OCI-LY7 (cell line): ENCODE measurements at regions not wholly inside any gene's neighbourhood (a gene's known extent, or its start where the extent isn't known, plus 50 kb on each side); places are given as distances from the start of the nearest gene placed in this dataset.

Experiments used
- BruUV-seq: library from RNA; stranded (reverse); fragments of 400-500 nt; replicated peaks from 2 replicates; lab custom pipeline; 2021; lab: Mats Ljungman, UMichigan
- CTCF ChIA-PET: fragments of 300-600 bp; sonication (Branson Sonifier 250); formaldehyde crosslinking; loops from one replicate; lab custom pipeline; 2022; ENCODE audit warnings: antibody characterized with exemption; ENCODE audit not compliant: unreplicated experiment; lab: Charles Lee
- POLR2A ChIA-PET: fragments of 300-600 bp; sonication (Branson Sonifier 250); formaldehyde crosslinking; loops from one replicate; lab custom pipeline; 2022; ENCODE audit warnings: antibody characterized with exemption; lab: Charles Lee
- DNase-seq: peaks from one replicate; pipeline ENCODE4 v3.0.0-alpha.2; 2015; ENCODE audit warnings: low spot score
- H2AFZ ChIP-seq: fragments of 200-600 bp; sonication (generic), shearing (Covaris generic); 2 replicates; pipeline ENCODE4 v1.6.1; 2014; ENCODE audit warnings: mild to moderate bottlenecking, antibody characterized with exemption, low read length, moderate library complexity
- H3K27ac ChIP-seq: fragments of 200-600 bp; sonication (generic); 2 replicates; pipeline ENCODE4 v1.5.1; 2014; ENCODE audit warnings: mixed run types, low read depth, mild to moderate bottlenecking, moderate library complexity, low read length, inconsistent platforms; ENCODE audit not compliant: poor library complexity, severe bottlenecking
- H3K36me3 ChIP-seq: fragments of 200-600 bp; sonication (generic); 2 replicates; pipeline ENCODE4 v1.6.1; 2014; ENCODE audit warnings: mild to moderate bottlenecking, antibody characterized with exemption, low read length, moderate library complexity, mixed read lengths; ENCODE audit not compliant: insufficient read depth
- H3K4me1 ChIP-seq: fragments of 200-600 bp; sonication (generic); 2 replicates; pipeline ENCODE4 v1.5.1; 2014; ENCODE audit warnings: mild to moderate bottlenecking, low read length; ENCODE audit not compliant: insufficient read depth, poor library complexity, severe bottlenecking
- H3K4me2 ChIP-seq: fragments of 200-600 bp; sonication (generic); 2 replicates; pipeline ENCODE4 v1.6.1; 2014; ENCODE audit warnings: mild to moderate bottlenecking, low read length
- H3K4me3 ChIP-seq: fragments of 200-600 bp; sonication (generic); 2 replicates; pipeline ENCODE4 v1.5.1; 2014; ENCODE audit warnings: mild to moderate bottlenecking, low read depth, low read length; ENCODE audit not compliant: poor library complexity, severe bottlenecking
- H3K79me2 ChIP-seq: fragments of 200-600 bp; sonication (generic); 2 replicates; pipeline ENCODE4 v1.6.1; 2016; ENCODE audit warnings: low read depth, mild to moderate bottlenecking, low read length, moderate library complexity, mixed read lengths; ENCODE audit not compliant: insufficient read depth
- H3K9me2 ChIP-seq: fragments of 200-600 bp; sonication (generic); 2 replicates; pipeline ENCODE4 v1.6.1; 2016; ENCODE audit warnings: mild to moderate bottlenecking, low read length, mixed read lengths; ENCODE audit not compliant: insufficient read depth
- H3K9me3 ChIP-seq: fragments of 200-600 bp; sonication (generic); 2 replicates; pipeline ENCODE4 v1.6.1; 2014; ENCODE audit warnings: mild to moderate bottlenecking, mixed run types, low read length, mixed read lengths
- H4K20me1 ChIP-seq: fragments of 200-600 bp; sonication (generic); 2 replicates; pipeline ENCODE4 v1.6.1; 2014; ENCODE audit warnings: mild to moderate bottlenecking, antibody characterized with exemption, low read length, moderate library complexity, mixed read lengths; ENCODE audit not compliant: insufficient read depth
- EZH2phosphoT487 ChIP-seq: fragments of 200-600 bp; sonication (generic); IDR thresholded peaks from 2 replicates; pipeline ENCODE4 v1.6.1; 2018; ENCODE audit warnings: low read depth, borderline replicate concordance, mild to moderate bottlenecking, mixed run types, antibody characterized with exemption, low read length, moderate library complexity, mixed read lengths
- intact Hi-C: fragments of 100-400 bp; cut with micrococcal nuclease; formaldehyde crosslinking; loops from one replicate; pipeline ENCODE4 v1.10.0; 2022; ENCODE audit not compliant: unreplicated experiment
- TF ChIP-seq, protein P1 (sequence below): fragments of 200-600 bp; sonication (generic); conservative IDR thresholded peaks from 2 replicates; pipeline ENCODE4 v1.5.1; 2014; ENCODE audit warnings: mild to moderate bottlenecking, antibody characterized with exemption, low read length, moderate library complexity, mixed read lengths

GRCh38 chr22:22713416-22713815, 69.0 kb downstream of the GGTLC2 start:
- no peak overlapping the region for H3K4me3 ChIP-seq
- H2AFZ ChIP-seq: no peak overlapping the region
- TF ChIP-seq EZH2phosphoT487: no peak
- TF ChIP-seq, protein P1, sequence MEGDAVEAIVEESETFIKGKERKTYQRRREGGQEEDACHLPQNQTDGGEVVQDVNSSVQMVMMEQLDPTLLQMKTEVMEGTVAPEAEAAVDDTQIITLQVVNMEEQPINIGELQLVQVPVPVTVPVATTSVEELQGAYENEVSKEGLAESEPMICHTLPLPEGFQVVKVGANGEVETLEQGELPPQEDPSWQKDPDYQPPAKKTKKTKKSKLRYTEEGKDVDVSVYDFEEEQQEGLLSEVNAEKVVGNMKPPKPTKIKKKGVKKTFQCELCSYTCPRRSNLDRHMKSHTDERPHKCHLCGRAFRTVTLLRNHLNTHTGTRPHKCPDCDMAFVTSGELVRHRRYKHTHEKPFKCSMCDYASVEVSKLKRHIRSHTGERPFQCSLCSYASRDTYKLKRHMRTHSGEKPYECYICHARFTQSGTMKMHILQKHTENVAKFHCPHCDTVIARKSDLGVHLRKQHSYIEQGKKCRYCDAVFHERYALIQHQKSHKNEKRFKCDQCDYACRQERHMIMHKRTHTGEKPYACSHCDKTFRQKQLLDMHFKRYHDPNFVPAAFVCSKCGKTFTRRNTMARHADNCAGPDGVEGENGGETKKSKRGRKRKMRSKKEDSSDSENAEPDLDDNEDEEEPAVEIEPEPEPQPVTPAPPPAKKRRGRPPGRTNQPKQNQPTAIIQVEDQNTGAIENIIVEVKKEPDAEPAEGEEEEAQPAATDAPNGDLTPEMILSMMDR: no peak
- H3K9me3 ChIP-seq: no peaks in the 10 kb centered on the region
- ChIA-PET POLR2A (no interaction called here), CTCF (no interaction called here)
- BruUV-seq: no TSS peak
- peak overlapping the region; percentile 50 for H3K4me2 ChIP-seq
- no peaks in the 10 kb centered on the region for H3K79me2 ChIP-seq
- peaks cover 76% of the 10 kb centered on the region for H3K4me1 ChIP-seq
- H3K27ac ChIP-seq: peak overlapping the region; percentile 18
- H4K20me1 ChIP-seq: no peaks in the 10 kb centered on the region
- intact Hi-C loops: loop anchor here (5.0 kb wide), 2 partner anchors 34 to 169 kb away; no protein-coding TSS in a partner anchor
- DNase-seq: no peak
- H3K36me3 ChIP-seq: no peaks in the 10 kb centered on the region
- no peaks in the 10 kb centered on the region for H3K9me2 ChIP-seq

DNA sequence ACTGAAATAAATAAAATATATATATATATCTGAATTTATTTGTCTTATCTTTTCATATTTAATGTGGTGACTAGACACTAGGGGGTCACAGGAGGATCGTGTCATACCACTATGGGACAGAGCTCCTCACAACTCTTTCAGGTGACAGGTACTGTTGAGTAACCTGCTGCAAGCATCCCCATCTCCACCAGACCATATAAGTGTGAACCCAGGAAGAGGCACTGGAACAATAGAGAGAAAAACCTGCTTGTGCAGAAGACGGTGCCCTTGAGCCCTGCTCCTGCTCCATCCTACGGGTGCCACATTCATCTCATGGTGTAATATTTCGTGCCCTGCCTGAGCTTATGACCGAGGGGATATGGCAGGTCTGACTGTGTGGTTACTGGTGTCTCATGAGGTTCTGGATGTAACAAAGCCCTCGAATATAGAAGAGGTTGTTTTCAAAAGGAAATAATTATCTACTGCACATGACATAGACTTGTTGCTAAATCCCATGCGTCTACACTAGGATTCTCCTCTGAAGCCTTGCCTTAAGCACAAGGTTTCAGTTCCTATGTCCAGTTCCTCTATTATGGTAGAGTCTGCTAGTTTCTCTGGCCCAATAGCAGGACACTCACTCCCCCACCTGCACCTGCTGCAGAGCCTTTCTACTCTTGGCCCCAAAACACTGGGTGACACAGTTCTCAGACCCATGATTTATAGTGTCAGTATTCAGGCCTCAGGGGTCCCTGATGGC, 70.4 kb downstream of the GGTLC2 start:
- Histone ChIP-seq H3K27ac (peak overlapping the region; percentile 66), H3K9me3 (no peaks in the 10 kb centered on the region), H3K9me2 (no peaks in the 10 kb centered on the region), H3K4me2 (peak overlapping the region; percentile 40), H3K79me2 (no peaks in the 10 kb centered on the region), H3K4me3 (peak overlapping the region; percentile 6), H2AFZ (peak overlapping the region; percentile 7; the same call in 1 of the 2 replicates), H4K20me1 (no peaks in the 10 kb centered on the region), H3K36me3 (no peaks in the 10 kb centered on the region), H3K4me1 (peaks cover 89% of the 10 kb centered on the region)
- intact Hi-C loops: loop anchor here (5.0 kb wide), 2 partner anchors 33 to 168 kb away; no protein-coding TSS in a partner anchor
- ChIA-PET CTCF (no interaction called here), POLR2A (no interaction called here)
- TF ChIP-seq EZH2phosphoT487: no peak
- TF ChIP-seq, protein P1: no peak
- no TSS peak for BruUV-seq
- DNase-seq: peak; percentile 90

DNA sequence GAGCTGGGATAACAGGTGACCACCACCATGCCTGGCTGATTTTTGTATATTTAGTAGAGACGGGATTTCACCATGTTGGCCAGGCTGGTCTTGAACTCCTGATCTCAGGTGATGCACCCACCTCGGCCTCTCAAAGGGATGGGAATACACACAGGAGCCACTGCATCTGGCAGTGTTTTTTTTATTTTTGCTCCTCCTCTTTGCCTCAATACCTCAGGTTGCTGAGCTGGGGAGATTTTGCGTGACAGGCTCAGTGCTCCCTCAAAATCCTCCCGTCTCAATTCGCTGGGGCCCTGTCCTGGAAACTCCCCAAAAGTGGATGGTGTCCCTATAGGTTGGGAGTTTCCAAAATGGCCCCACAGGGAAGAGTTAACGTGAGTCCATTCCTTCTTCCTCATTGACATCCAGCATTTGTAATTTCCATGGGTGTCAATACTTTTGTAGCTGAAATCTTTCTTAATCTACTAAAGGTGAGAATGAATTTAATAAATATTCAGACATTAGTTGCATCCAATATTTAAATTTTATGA, 71.8 kb downstream of the GGTLC2 start:
- Histone ChIP-seq H3K4me1 (peaks cover 94% of the 10 kb centered on the region), H2AFZ (no peak overlapping the region; the same call in 1 of the 2 replicates), H3K36me3 (no peaks in the 10 kb centered on the region), H3K27ac (no peak overlapping the region), H3K79me2 (no peaks in the 10 kb centered on the region), H3K9me3 (no peaks in the 10 kb centered on the region), H3K9me2 (no peaks in the 10 kb centered on the region), H3K4me2 (no peak overlapping the region; the same call in 1 of the 2 replicates), H3K4me3 (no peak overlapping the region), H4K20me1 (no peaks in the 10 kb centered on the region)
- POLR2A ChIA-PET: no interaction called here
- intact Hi-C loops: no loop called here
- no TSS peak for BruUV-seq
- no peak for TF ChIP-seq EZH2phosphoT487
- TF ChIP-seq, protein P1: no peak
- CTCF ChIA-PET: no interaction called here
- DNase-seq: no peak
